ENCODE measurements at regions not wholly inside any gene's neighbourhood (a gene's known extent, or its start where the extent isn't known, plus 50 kb on each side); places are given as distances from the start of the nearest gene placed in this dataset.
"Not testable (repeated sequence)": the region's sequence is repeated elsewhere in the genome, so short reads cannot be mapped to it uniquely, and the experiment has no call there.

- DNase-seq (ENCODE audit: low spot score): peak; percentile 51
These were observed 280.5 kb downstream of the TLL1 start for GRCh38 chr4:166153548-166153947.

GRCh38 chr4:166162327-166162726, 289.3 kb downstream of the TLL1 start:
- DNase-seq (ENCODE audit: low spot score): no peak

- peak; percentile 88 for DNase-seq (ENCODE audit: low spot score)
These were observed 292.9 kb downstream of the TLL1 start for GRCh38 chr4:166165829-166166420.

GRCh38 chr4:166169111-166169510, 296.1 kb downstream of the TLL1 start:
- DNase-seq (ENCODE audit: low spot score): no peak

DNA sequence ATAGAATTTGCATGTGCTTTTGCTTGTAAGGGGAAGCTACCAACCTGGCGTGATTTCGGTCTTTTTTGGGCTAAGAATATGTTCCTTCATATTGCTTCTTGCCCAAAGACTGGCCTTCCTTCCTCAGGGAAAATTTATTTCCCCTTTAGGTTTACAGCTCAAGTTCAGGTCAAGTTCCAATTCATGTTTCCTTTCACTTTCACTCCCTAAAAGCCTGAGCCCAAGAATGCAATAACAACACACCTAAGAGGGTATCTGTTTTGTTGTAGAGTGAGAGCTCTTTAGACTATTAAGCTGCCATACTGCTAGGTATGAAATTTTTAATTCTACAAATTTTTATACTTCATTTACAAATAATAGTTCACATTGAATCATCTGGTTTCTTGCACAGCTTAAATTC, 299.6 kb downstream of the TLL1 start:
- no peak for DNase-seq (ENCODE audit: low spot score)

DNA sequence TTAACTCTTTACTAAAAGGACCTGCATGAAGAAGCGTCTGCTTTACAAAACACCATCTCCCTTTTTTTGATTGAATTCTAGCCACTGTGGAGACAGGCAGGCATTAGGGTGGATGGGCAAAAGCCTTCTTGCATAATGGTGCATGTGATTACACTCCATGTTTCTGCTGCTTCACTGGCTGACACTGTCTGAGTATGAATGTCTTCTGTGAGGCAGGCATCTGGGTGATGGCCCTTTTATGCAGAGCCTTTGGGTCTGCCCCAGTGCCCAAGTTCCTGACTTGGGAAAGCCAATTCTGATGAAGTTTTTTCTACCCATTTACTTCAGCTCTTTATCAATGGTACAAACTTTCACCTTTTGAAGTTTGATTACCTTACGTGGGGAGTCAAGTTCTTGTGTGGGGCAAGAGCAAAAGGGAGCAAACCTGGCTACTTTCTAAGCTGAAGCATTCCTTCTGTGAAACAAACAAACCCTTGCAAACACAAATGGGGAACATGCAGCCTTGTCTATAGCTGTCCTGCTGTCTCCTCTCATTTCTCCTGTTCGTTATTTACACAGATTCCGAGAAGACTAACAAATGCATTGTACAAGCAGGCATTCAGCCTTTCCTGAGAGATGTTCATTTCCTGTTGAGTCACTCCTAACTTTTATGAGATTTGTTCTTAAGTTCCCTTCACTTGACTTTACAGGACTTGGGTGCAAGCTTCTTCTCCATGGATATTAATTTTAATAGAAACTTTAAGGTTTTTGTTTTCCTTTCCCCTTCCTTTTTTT, 301.9 kb downstream of the TLL1 start:
- DNase-seq (ENCODE audit: low spot score): no peak

GRCh38 chr4:166182145-166182544, 309.1 kb downstream of the TLL1 start:
- DNase-seq (ENCODE audit: low spot score): no peak

DNA sequence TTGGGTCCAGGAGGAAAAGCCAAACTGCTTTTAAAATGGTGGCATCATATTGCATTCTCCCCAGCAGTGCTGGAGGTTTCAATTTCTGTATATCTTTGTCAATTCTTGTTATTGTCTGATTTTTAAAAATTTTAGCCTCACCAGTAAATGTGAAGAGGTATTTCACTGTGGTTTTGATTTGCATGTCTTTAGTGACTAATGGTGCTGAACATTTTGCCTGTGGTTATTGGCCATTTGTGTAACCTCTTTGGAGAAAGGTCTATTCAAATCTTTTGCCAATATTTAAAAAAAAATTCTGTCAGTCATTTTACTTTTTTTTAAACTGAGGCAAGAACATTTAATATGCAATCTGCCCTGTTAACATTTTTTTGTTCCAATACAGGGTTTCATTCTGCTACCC, 322.1 kb downstream of the TLL1 start:
- no peak for DNase-seq (ENCODE audit: low spot score)

- DNase-seq (ENCODE audit: low spot score): no peak
These were observed 324.1 kb downstream of the TLL1 start for GRCh38 chr4:166197166-166197565.

DNA sequence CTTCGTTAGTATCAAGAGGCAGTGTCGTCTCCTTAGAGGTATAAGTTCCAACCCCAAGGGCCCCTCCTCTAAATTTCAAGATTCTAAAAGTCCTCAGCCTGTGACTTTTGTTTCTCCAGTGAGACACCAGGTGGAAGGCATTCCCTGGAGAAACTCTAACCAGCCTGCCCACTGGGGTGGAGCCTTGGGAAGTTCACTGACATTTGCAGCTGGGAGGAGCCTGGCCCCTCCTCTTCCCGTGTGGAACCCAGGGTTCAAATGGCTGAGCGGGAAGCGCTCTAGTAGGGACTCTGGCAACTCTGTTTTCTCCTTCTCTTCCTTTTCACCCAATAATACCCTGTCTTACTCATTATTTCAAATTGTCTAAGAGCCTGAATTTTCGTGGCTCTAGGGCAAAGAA, 325.0 kb downstream of the TLL1 start:
- no peak for DNase-seq (ENCODE audit: low spot score)

DNA sequence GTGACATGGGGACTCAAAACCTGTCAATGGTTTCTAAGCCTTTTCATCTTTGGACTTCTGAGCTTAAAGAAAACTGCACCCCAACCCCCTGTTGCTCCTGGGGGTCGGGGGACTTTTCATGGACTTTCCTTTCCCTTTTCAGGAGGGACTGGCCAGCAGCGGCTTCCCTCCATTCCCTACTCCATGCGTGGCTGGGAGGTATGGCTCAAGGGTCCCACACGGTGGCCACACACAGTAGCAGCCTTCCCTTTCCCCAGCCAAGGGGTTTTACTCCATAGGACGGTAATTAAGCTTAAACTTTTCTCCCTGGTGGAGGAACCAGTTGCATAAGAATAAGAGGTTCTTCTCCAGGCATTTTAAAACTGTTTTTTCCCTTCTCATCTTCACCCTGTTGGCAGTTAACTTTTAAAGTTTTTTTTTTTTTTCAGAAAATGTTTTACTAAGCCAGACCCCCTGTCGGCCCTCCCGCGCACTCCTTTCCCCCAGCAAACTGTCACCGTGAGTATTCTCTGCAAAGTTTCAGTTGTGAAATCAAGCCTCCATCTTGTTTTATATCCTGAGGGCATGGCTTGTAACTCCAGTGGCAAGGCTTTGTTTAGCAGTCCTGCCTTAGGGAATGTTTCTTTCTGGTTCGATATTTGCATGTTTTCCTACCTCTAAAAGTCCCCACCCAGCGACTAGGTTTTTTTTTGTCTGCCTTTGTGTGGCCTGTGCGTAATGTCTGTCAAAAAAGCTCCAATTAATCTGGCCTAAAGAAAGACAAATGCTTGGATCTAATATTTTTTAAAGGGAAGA, 325.7 kb downstream of the TLL1 start:
- DNase-seq (ENCODE audit: low spot score): no peak

- no peak for DNase-seq (ENCODE audit: low spot score)
These were observed 330.0 kb downstream of the TLL1 start for GRCh38 chr4:166202991-166203390.

GRCh38 chr4:166212326-166212725, 339.3 kb downstream of the TLL1 start:
- not testable (repeated sequence) for DNase-seq (ENCODE audit: low spot score)

DNA sequence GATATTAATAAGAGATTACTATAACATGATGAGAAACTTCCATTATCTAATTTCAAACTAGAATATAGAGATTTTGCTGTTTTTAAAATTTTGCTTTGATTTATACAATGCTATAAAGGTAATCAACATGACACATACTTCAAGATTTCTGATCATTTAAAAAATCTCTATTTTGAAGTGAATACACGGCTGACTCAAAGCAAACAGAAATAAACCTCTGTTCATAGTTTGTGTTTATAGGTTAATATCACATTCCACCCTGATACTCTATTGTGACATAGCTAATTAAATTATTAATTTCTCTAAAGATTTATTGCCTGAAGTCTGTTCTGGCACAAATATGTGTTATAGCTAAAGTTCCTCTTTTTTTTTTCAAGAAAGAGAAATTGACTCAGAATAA, 349.2 kb downstream of the TLL1 start:
- DNase-seq (ENCODE audit: low spot score): no peak

DNA sequence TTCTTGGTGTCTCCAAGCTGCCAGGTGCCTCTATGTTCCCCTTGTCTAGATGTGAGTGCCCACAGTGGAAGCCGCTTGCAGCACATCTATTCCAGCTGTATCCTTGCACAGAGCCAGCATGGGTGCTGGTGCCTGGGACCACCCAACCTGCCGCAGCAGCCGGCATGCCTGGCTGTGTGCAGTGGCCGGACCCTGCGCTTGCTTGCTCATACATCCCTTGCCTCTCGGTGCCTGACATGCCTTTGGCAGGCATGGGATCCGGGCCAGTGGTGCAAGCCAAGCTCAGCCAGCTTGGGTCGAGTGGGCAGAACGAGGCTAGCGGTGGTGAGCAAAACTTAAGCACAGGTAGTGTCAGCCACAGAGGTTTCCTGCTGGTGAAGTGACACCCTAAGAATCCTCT, 355.1 kb downstream of the TLL1 start:
- no peak for DNase-seq (ENCODE audit: low spot score)

DNA sequence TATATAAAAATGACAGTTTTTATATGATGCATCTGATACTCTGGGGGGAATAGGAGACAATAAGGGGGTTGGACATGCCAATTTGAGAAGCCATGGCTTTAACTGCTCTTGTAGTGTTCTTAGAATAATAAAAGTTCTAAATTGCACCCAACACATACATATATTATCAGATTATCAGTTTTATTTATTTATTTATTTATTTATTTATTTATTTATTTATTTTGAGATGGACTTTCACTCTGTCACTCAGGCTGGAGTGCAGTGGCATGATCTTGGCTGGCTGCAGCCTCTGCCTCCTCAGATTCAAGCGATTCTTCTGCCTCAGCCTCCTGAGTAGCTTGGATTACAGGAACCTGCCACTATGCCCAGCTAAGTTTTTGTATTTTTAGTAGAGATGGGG, 356.8 kb downstream of the TLL1 start:
- DNase-seq (ENCODE audit: low spot score): no peak

DNA sequence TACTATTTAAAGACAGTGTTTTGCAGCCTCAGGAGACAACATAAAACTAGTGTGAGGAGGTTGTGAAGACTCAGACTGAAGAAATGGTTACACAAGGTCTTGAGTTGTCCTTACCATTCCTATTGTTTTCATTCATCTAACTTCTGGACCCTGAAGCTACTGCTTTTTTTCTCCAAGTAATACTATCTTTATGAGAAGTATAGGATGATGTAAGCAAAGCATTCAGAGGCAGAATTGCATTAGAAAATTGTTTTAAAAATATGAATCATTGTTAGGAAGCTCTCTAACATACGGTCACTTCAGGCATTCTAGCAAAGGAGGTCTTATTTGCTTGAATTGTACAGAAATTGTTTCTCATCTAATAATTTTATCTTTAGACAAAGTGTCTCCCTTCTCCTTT, 357.8 kb downstream of the TLL1 start:
- DNase-seq (ENCODE audit: low spot score): no peak

DNA sequence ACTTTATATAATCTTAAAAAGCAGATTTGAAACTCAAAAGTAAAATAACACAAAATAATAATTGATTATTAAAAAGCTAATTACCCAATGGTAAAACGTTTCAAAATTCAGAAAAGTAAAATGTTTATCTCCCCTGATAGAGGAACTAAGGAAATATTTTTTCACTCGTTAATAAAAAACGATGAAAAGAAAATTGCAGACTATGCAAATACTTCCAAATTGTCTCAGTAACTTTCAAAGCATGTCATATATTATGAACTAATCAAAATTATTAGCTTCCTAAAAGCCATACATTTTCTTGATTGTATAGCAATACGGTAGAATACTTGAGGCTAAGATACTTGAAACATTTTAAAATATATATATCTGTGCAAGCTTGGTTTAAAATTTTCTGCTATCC, 366.3 kb downstream of the TLL1 start:
- DNase-seq (ENCODE audit: low spot score): no peak

DNA sequence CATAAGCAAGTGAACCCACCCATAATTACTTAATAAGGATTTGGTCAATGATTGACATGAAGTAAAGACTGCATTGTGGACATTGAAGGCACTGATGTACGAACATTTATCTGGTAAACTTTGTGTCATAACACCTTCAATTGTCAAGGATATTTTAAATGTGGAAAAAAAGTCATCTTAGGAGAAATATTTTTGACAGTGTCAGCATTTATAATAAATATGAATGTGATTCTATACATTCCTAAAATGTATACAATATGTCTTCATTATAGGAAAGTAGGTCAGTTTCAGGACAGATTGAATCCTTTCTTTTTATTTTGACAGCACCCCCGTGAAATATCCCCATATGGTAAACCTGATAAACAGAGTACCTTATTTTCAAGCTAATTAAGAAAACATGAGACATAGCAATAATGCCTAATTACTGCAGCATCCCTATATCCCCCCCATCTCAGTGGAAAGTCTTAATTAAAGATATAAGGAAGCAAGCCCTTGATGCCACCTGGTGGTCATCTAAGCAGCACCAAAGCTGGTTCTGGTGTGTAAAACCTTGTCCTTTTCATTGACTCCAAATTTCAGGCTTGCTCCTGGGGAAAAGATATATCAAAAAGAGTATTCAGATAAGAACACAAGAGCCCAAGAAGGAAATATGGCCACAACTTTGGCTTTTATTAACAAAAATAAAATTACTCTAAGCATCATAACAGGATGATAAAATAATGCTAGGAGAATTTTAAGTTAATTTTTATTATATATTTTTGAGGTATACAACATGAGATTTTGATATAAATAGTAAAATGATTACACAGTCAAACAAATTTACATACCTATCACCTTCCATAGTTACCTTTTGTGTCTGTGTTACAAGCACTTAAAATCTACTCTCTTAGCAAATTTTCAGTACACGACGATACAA, 379.7 kb downstream of the TLL1 start:
- no peak for DNase-seq (ENCODE audit: low spot score)

- DNase-seq (ENCODE audit: low spot score): no peak
These were observed 384.2 kb downstream of the TLL1 start for GRCh38 chr4:166257276-166257675.

- DNase-seq (ENCODE audit: low spot score): no peak
These were observed 384.9 kb downstream of the TLL1 start for GRCh38 chr4:166257891-166258290.

DNA sequence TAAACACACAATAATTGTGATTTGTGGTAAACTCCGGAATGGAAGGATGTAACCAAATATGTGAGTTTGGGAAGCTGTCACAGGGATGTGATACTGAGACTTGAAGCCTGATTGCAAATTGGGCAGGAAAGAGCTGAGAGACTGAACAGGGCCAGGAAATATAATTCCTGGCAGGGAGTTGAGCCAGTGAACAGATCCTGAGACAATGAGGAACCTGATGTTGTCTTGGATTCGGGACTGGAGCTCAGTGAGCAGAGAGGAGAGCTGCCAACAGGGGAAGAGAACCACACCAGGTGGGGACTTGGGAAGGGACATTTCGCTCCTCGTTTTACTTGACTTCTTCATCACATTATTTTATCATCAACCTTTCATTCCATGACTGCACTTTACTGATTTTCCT, 386.0 kb downstream of the TLL1 start:
- no peak for DNase-seq (ENCODE audit: low spot score)
